ENCODE measurements at regions not wholly inside any gene's neighbourhood (a gene's known extent, or its start where the extent isn't known, plus 50 kb on each side); places are given as distances from the start of the nearest gene placed in this dataset.
"Not testable (repeated sequence)": the region's sequence is repeated elsewhere in the genome, so short reads cannot be mapped to it uniquely, and the experiment has no call there.

GRCh38 chr21:6123224-6123623, 4398.2 kb upstream of the TPTE start:
- intact Hi-C loops (cut with DNase I); H3K4me3 ChIP-seq; H3K27me3 ChIP-seq (ENCODE audit: insufficient read depth in 3 of 3, low read length in 2 of 3); H3K9me3 ChIP-seq; DNase-seq; H3K4me1 ChIP-seq; H3K36me3 ChIP-seq (ENCODE audit: insufficient read depth in 1 of 2, low read depth in 1 of 2); ATAC-seq; H3K27ac ChIP-seq: not testable (repeated sequence)
- no CpG with 5 or more reads among the region's 6 CpGs for WGBS, 3 donors

DNA sequence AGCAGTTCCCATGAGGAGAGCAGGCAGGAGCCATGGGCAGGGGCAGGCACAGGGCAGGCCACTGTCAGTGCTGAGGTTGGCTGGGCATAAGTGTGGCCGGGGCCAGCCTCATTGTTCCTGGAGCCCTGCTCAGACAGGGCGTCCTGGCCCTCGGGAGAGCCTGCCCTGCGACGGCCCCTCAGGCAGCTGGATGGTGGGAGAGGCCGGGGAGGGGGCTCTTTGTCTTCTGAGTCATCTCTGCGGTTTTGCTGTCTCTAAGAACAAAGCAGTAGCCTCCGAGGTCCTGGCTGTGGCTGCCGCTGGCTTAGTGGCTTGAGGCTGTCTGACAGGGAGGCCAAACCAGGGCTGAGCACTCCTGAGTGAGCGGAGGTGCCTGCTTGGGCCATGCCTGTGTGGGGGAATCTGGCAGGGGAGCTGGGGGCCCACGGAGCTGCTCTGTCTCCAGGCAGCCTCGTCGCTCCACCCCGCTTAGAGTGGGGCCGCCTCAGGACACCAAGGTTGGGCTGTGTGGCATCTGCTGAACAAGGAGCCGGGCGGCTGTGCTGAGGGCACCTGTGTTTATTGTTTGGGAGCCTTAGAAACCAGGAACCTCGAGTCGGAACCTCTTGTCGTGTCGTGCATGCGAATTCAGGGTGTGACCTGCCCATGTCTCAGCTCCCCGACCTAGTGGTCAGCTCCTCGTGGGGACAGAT, 4395.7 kb upstream of the TPTE start:
- ATAC-seq, H3K9me3 ChIP-seq: not testable (repeated sequence)
- peak; percentile 6 to 33 for DNase-seq

DNA sequence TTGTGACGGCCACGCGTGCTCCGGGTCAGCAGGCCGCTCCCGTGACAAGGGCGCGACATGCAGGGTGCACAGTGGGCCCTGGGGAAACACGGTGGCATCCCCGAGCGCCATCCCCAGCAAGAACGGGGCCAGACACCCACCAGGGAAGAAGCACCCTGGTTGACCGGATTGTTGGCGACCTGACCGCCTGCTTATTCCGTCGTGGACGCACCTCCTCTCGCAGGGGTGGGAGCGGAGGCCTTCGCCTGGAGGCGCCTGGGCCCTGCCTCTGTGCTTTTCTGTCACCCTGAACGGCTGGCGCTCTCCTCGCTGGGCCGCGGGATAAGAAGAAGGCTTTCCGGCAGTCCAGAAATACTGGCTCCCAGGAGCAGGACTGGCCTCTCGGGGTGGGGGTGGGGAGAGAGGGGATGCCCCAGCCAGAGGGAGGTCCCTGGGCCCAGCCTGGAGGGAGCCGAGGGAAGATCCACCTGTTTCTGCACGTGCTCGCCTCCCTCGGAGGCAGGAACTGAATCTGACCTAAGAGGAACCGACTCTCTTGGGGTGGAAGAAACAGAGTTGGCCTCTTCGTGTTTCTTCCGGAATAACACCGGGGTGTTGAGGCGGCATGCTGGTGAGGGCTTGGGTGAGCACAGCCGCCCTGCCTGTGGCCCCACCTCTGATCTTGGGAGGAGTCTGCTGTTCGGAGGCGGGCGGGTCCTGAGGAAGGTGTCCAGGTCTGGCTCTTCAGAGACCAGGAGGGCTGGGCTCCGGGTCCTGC, 4394.2 kb upstream of the TPTE start:
- H3K36me3 ChIP-seq (ENCODE audit: insufficient read depth in 1 of 2, low read depth in 1 of 2); H3K27ac ChIP-seq; ATAC-seq; H3K9me3 ChIP-seq; H3K4me1 ChIP-seq; H3K4me3 ChIP-seq; H3K27me3 ChIP-seq (ENCODE audit: insufficient read depth in 3 of 3, low read length in 2 of 3); intact Hi-C loops (cut with DNase I): not testable (repeated sequence)
- 70 to 72% (median 72%) methylated on average over 11 to 22 of the region's 43 CpGs for WGBS, 3 donors
- peak in 1 of 2 donors; percentile 35 for DNase-seq

More for the DNA sequence above, 4395.7 kb upstream of the TPTE start:
- H3K36me3 ChIP-seq (ENCODE audit: insufficient read depth in 1 of 2, low read depth in 1 of 2); H3K27me3 ChIP-seq (ENCODE audit: insufficient read depth in 3 of 3, low read length in 2 of 3); intact Hi-C loops (cut with DNase I); H3K4me3 ChIP-seq; H3K4me1 ChIP-seq; H3K27ac ChIP-seq: not testable (repeated sequence)
- 86 to 93% (median 88%) methylated on average over 5 to 7 of the region's 24 CpGs for WGBS, 3 donors

DNA sequence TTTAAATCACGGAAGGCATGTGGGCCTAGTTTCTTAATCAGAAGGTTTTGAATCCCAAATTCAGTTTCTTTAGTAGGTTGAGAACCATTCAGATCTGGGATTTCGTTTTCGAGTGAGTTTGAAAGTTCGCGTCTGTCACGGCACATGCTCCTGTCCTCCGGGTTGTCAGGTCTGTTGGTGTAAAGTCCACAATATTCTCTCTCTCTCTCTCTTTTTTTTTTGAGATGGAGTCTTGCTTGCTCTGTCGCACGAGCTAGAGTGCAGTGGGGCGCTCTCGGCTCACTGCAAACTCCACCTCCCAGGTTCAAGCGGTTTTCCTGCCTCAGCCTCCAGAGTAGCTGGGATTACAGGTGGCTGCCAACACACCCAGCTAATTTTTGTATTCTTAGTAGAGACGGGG, 4390.6 kb upstream of the TPTE start:
- H3K27me3 ChIP-seq (ENCODE audit: insufficient read depth in 3 of 3, low read length in 2 of 3); H3K36me3 ChIP-seq (ENCODE audit: insufficient read depth in 1 of 2, low read depth in 1 of 2); H3K4me3 ChIP-seq; H3K9me3 ChIP-seq; DNase-seq; H3K4me1 ChIP-seq; ATAC-seq; H3K27ac ChIP-seq; intact Hi-C loops (cut with DNase I): not testable (repeated sequence)
- WGBS, 3 donors, result 91 to 100% (median 93%) methylated on average over 1 to 2 of the region's 13 CpGs

- peak; percentile 46 to 71 (median 49) for ATAC-seq
- H3K27me3 ChIP-seq (ENCODE audit: insufficient read depth in 3 of 3, low read length in 2 of 3), result not testable (repeated sequence)
- WGBS, 3 donors, result no CpG with 5 or more reads among the region's 11 CpGs
These were observed 4388.0 kb upstream of the TPTE start for GRCh38 chr21:6133373-6133772.

GRCh38 chr21:6133852-6134630, 4387.3 kb upstream of the TPTE start:
- H3K27ac ChIP-seq; H3K9me3 ChIP-seq; intact Hi-C loops (cut with DNase I); H3K4me1 ChIP-seq; H3K27me3 ChIP-seq (ENCODE audit: insufficient read depth in 3 of 3, low read length in 2 of 3); H3K36me3 ChIP-seq (ENCODE audit: insufficient read depth in 1 of 2, low read depth in 1 of 2); DNase-seq; H3K4me3 ChIP-seq: not testable (repeated sequence)
- peak; percentile 78 to 90 (median 85) for ATAC-seq
- WGBS, 3 donors, result 50% methylated on average over 6 of the region's 22 CpGs; no CpG with 5 or more reads in 2 of the 3 donors

More at GRCh38 chr21:6133373-6133772, 4388.0 kb upstream of the TPTE start:
- DNase-seq; H3K9me3 ChIP-seq; H3K27ac ChIP-seq; H3K4me1 ChIP-seq; H3K36me3 ChIP-seq (ENCODE audit: insufficient read depth in 1 of 2, low read depth in 1 of 2); H3K4me3 ChIP-seq; intact Hi-C loops (cut with DNase I): not testable (repeated sequence)

DNA sequence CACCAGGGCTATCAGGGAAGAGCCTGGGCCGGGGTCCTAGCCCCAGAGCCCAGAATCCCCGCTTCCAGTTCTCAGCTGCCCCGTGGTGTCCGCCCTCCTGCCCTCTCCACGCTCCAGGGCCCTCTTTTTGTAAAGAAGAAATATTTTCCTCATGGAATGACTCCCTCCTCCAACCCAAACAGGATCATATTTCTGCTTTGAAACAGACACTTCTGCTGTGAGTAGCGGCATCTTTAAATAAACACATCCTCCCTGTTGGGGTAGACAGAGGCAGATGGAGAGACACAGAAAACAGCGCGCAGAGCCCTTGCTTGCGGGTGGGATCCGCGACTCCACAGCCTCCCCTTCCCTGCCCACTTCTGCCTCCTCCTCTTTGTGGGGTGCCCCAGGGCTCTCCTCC, 4384.7 kb upstream of the TPTE start:
- no CpG with 5 or more reads among the region's 11 CpGs for WGBS, 3 donors
- H3K36me3 ChIP-seq (ENCODE audit: insufficient read depth in 1 of 2, low read depth in 1 of 2); DNase-seq; intact Hi-C loops (cut with DNase I); ATAC-seq; H3K27ac ChIP-seq; H3K4me1 ChIP-seq; H3K4me3 ChIP-seq; H3K27me3 ChIP-seq (ENCODE audit: insufficient read depth in 3 of 3, low read length in 2 of 3); H3K9me3 ChIP-seq: not testable (repeated sequence)

DNA sequence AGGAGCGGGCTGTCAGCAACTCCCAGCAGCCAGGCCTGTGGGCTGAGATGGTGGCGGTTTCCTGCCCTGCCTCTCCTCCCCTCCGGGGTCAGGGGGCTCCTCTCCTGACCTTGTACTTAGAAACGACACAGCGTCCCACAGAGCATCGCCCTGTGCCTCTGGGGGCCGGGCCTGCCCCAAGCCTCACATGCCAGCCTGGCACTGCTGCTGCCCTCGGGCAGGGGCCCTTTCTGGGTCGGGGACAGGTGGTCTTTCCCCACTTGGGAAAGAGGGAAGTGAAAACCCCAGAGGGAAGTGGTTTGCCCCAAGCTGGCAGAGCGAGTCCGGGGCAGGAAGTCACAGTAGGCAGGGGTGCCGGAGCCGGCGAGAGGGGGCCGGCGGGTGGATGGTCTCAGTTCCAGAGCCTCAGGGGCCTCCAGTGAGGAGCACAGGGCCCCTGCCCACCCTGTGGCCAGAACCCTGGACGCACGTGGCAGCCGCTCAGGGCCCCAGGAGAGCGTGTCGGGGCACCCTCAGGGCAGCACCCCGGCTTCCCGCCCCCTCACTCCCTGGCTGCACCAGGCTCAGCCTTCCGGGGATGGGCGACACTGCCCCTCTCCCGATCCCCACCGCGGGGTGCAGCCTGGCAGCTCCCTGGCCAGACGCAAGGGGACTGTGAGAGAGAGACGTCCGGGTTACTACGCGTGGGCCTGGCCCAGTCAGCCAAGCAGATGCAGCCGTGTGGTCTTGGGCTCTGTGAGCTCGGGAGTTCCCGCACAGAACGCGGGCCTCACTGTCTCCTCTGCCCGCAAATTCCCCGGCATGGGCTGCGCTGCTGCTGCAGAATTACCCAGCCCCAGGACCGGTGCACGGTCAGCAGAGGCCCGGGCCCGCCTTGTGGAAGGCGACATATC, 4382.9 kb upstream of the TPTE start:
- no CpG with 5 or more reads among the region's 46 CpGs for WGBS, 3 donors
- DNase-seq; H3K27ac ChIP-seq; H3K9me3 ChIP-seq; intact Hi-C loops (cut with DNase I); ATAC-seq; H3K36me3 ChIP-seq (ENCODE audit: insufficient read depth in 1 of 2, low read depth in 1 of 2); H3K4me3 ChIP-seq; H3K4me1 ChIP-seq; H3K27me3 ChIP-seq (ENCODE audit: insufficient read depth in 3 of 3, low read length in 2 of 3): not testable (repeated sequence)

GRCh38 chr21:6139331-6139730, 4382.1 kb upstream of the TPTE start:
- H3K4me1 ChIP-seq; DNase-seq; intact Hi-C loops (cut with DNase I); H3K27ac ChIP-seq; H3K27me3 ChIP-seq (ENCODE audit: insufficient read depth in 3 of 3, low read length in 2 of 3); ATAC-seq; H3K36me3 ChIP-seq (ENCODE audit: insufficient read depth in 1 of 2, low read depth in 1 of 2); H3K4me3 ChIP-seq; H3K9me3 ChIP-seq: not testable (repeated sequence)
- no CpG with 5 or more reads among the region's 10 CpGs for WGBS, 3 donors

DNA sequence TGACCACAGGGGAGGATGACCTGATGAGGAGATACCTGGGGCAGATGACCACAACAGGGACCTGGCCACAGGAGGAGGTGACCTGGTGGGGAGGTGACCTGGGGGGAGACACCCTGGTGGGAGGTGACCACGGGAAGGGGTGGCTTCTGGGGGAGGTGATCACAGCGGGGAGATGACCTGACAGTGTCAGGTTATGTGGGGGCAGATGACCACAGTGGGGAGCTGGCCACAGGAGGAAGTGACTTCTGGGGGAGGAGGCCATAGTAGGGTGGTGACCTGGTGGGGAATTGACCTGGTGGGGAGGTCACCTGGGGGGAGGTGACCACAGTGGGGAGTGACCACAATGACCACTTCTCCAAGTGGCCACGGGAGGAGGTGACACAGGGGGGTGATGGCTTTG, 4381.5 kb upstream of the TPTE start:
- intact Hi-C loops (cut with DNase I); H3K4me3 ChIP-seq; H3K4me1 ChIP-seq; H3K27ac ChIP-seq; H3K27me3 ChIP-seq (ENCODE audit: insufficient read depth in 3 of 3, low read length in 2 of 3); DNase-seq; H3K9me3 ChIP-seq; H3K36me3 ChIP-seq (ENCODE audit: insufficient read depth in 1 of 2, low read depth in 1 of 2); ATAC-seq: not testable (repeated sequence)
- no CpG with 5 or more reads among the region's 3 CpGs for WGBS, 3 donors

Measured in psoas muscle (tissue), 7 donors.